ENCODE measurements at regions not wholly inside any gene's neighbourhood (a gene's known extent, or its start where the extent isn't known, plus 50 kb on each side); places are given as distances from the start of the nearest gene placed in this dataset.

- H3K36me3 ChIP-seq (replicated peaks; ENCODE audit: insufficient read depth, low read depth), result no peaks in the 10 kb centered on the region
- no peaks in the 10 kb centered on the region for H3K9me2 ChIP-seq (replicated peaks; ENCODE audit: insufficient read depth)
- H3K4me1 ChIP-seq (ENCODE audit: insufficient read depth), result no peaks in the 10 kb centered on the region
- no peak overlapping the region for H2AFZ ChIP-seq
- WGBS (ENCODE audit: low lambda C conversion rate, missing lambda C conversion rate), result 71% methylated on average over 5 of the region's 5 CpGs
- no peaks in the 10 kb centered on the region for H3K9me3 ChIP-seq (ENCODE audit: low read depth)
- no peak overlapping the region for H3K4me3 ChIP-seq
- H3K79me2 ChIP-seq, result no peaks in the 10 kb centered on the region
- DNase-seq (ENCODE audit: low spot score), result no peak
- H3K27ac ChIP-seq, result no peak overlapping the region
- no peak for TF ChIP-seq EZH2 (IDR thresholded peaks at IDR 0.05; ENCODE audit: borderline replicate concordance)
- TF ChIP-seq, protein P1, sequence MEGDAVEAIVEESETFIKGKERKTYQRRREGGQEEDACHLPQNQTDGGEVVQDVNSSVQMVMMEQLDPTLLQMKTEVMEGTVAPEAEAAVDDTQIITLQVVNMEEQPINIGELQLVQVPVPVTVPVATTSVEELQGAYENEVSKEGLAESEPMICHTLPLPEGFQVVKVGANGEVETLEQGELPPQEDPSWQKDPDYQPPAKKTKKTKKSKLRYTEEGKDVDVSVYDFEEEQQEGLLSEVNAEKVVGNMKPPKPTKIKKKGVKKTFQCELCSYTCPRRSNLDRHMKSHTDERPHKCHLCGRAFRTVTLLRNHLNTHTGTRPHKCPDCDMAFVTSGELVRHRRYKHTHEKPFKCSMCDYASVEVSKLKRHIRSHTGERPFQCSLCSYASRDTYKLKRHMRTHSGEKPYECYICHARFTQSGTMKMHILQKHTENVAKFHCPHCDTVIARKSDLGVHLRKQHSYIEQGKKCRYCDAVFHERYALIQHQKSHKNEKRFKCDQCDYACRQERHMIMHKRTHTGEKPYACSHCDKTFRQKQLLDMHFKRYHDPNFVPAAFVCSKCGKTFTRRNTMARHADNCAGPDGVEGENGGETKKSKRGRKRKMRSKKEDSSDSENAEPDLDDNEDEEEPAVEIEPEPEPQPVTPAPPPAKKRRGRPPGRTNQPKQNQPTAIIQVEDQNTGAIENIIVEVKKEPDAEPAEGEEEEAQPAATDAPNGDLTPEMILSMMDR (IDR thresholded peaks at IDR 0.05; ENCODE audit: poor library complexity), result no peak
- TF ChIP-seq EZH2phosphoT487 (IDR thresholded peaks at IDR 0.05; ENCODE audit: low read depth, severe bottlenecking, unreplicated experiment), result no peak
- H3K4me2 ChIP-seq, result no peak overlapping the region
- H3K27me3 ChIP-seq, result peaks cover 32% of the 10 kb centered on the region
- H4K20me1 ChIP-seq (ENCODE audit: insufficient read depth, poor library complexity, severe bottlenecking), result no peaks in the 10 kb centered on the region
Observed at GRCh38 chr3:44026220-44026865, 215.3 kb upstream of the TOPAZ1 start.

- H3K36me3 ChIP-seq (replicated peaks; ENCODE audit: insufficient read depth, low read depth), result no peaks in the 10 kb centered on the region
Observed at GRCh38 chr3:44029100-44029499, 212.6 kb upstream of the TOPAZ1 start.

DNA sequence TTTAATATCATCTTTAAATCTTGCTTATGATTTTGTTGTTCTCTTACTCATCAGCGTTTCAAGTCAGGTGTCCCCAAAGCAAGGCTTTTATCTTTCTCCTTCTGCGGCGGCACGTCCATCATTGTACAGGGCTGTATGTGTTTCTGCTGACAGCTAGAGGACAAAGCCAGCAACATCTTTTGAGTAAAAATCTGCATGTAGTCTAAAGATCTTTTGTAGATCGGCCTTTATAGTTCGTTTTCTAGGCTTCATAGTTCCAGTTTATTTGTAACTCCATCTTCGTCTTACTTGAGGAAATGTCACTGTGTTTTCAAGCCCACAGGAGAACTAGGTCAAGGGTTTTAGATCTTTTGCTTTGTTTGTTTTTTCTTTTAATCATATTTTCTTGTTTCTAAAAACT is 211.4 kb upstream of the TOPAZ1 start:
- Histone ChIP-seq H3K4me3 (no peak overlapping the region), H2AFZ (no peak overlapping the region), H3K27me3 (peaks cover 4% of the 10 kb centered on the region), H3K36me3 (replicated peaks; ENCODE audit: insufficient read depth, low read depth) (no peaks in the 10 kb centered on the region), H3K79me2 (no peaks in the 10 kb centered on the region), H3K4me2 (no peak overlapping the region), H3K9me3 (ENCODE audit: low read depth) (no peaks in the 10 kb centered on the region), H3K9me2 (replicated peaks; ENCODE audit: insufficient read depth) (no peaks in the 10 kb centered on the region), H3K4me1 (ENCODE audit: insufficient read depth) (no peaks in the 10 kb centered on the region), H3K27ac (no peak overlapping the region), H4K20me1 (ENCODE audit: insufficient read depth, poor library complexity, severe bottlenecking) (no peaks in the 10 kb centered on the region)
- TF ChIP-seq EZH2phosphoT487 (IDR thresholded peaks at IDR 0.05; ENCODE audit: low read depth, severe bottlenecking, unreplicated experiment) (no peak), EZH2 (IDR thresholded peaks at IDR 0.05; ENCODE audit: borderline replicate concordance) (no peak)
- TF ChIP-seq, protein P1 (IDR thresholded peaks at IDR 0.05; ENCODE audit: poor library complexity), result no peak
- WGBS (ENCODE audit: low lambda C conversion rate, missing lambda C conversion rate), result 91% methylated on average over 7 of the region's 7 CpGs
- DNase-seq (ENCODE audit: low spot score), result no peak

More at GRCh38 chr3:44029100-44029499, 212.6 kb upstream of the TOPAZ1 start:
- Histone ChIP-seq H3K4me2 (no peak overlapping the region), H3K9me2 (replicated peaks; ENCODE audit: insufficient read depth) (no peaks in the 10 kb centered on the region), H4K20me1 (ENCODE audit: insufficient read depth, poor library complexity, severe bottlenecking) (no peaks in the 10 kb centered on the region), H3K4me3 (no peak overlapping the region), H3K79me2 (no peaks in the 10 kb centered on the region), H3K9me3 (ENCODE audit: low read depth) (no peaks in the 10 kb centered on the region), H2AFZ (no peak overlapping the region), H3K27me3 (peaks cover 6% of the 10 kb centered on the region), H3K4me1 (ENCODE audit: insufficient read depth) (no peaks in the 10 kb centered on the region), H3K27ac (no peak overlapping the region)
- TF ChIP-seq, protein P1 (IDR thresholded peaks at IDR 0.05; ENCODE audit: poor library complexity), result no peak
- TF ChIP-seq EZH2phosphoT487 (IDR thresholded peaks at IDR 0.05; ENCODE audit: low read depth, severe bottlenecking, unreplicated experiment), result no peak
- TF ChIP-seq EZH2 (IDR thresholded peaks at IDR 0.05; ENCODE audit: borderline replicate concordance), result no peak
- DNase-seq (ENCODE audit: low spot score), result no peak
- 93% methylated on average over 2 of the region's 2 CpGs for WGBS (ENCODE audit: low lambda C conversion rate, missing lambda C conversion rate)

Measured in hepatocyte (in vitro differentiated cells).